ENCODE measurements at regions not wholly inside any gene's neighbourhood (a gene's known extent, or its start where the extent isn't known, plus 50 kb on each side); places are given as distances from the start of the nearest gene placed in this dataset.

GRCh38 chr2:18483896-18484295, 76.6 kb downstream of the RDH14 start:
- Histone ChIP-seq H3K27ac (no peak overlapping the region), H3K4me1 (replicated peaks in 1 of 2) (peaks cover 4% of the 10 kb centered on the region in 2 donors), H3K4me3 (no peak overlapping the region)
- 41 to 100% (median 68%) methylated on average over 1 to 3 of the region's 3 CpGs; no CpG with 5 or more reads in 3 of the 10 experiments for WGBS, 10 experiments
- in situ Hi-C loops (cut with MboI; ENCODE audit: low pct_unique_long_range_greater_than_20kb in 2 of 9, low sequenced_read_pairs in 9 of 9, unreplicated experiment in 9 of 9), result no loop called here
- peak in 1 of 8 experiments; percentile 31 for ATAC-seq (replicated peaks in 6 of 8)

GRCh38 chr2:18482666-18483065, 77.8 kb downstream of the RDH14 start:
- in situ Hi-C loops (cut with MboI; ENCODE audit: low pct_unique_long_range_greater_than_20kb in 2 of 9, low sequenced_read_pairs in 9 of 9, unreplicated experiment in 9 of 9), result no loop called here
- Histone ChIP-seq H3K4me3 (no peak overlapping the region), H3K27ac (no peak overlapping the region), H3K4me1 (replicated peaks in 1 of 2) (peaks cover 4% of the 10 kb centered on the region in 2 donors)
- no peak for ATAC-seq (replicated peaks in 6 of 8)

DNA sequence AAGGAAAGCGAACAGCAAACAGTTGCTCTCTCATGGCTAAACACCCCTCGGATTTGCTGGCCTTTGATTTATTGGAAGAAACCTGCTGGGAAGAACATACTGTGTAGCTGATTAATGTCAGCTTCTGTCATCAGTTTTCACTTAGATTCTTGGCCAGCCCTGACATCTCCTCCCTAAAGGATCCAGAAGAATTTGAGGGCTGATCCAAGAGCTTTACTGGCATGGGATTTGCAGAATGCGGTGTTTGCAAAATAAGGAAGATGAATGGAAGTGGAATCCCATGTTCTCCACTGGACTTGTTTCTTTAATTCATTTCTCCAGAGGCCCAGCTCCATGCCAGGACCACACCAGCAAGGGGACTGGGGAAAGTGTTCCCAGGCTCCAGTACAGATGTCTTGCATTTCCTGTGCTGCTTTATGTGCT, 80.5 kb downstream of the RDH14 start:
- in situ Hi-C loops (cut with MboI; ENCODE audit: low pct_unique_long_range_greater_than_20kb in 2 of 9, low sequenced_read_pairs in 9 of 9, unreplicated experiment in 9 of 9), result no loop called here
- Histone ChIP-seq H3K4me1 (replicated peaks in 1 of 2) (peaks cover 4% of the 10 kb centered on the region in 2 donors), H3K4me3 (no peak overlapping the region), H3K27ac (no peak overlapping the region)
- WGBS, 10 experiments, result 27 to 71% (median 64%) methylated on average over 1 to 3 of the region's 3 CpGs; no CpG with 5 or more reads in 3 of the 10 experiments
- peak in 5 of 8 experiments; percentile 12 to 68 (median 53) for ATAC-seq (replicated peaks in 6 of 8)

- WGBS, 10 experiments, result 60 to 100% (median 77%) methylated on average over 1 of the region's 1 CpG; no CpG with 5 or more reads in 3 of the 10 experiments
- in situ Hi-C loops (cut with MboI; ENCODE audit: low pct_unique_long_range_greater_than_20kb in 2 of 9, low sequenced_read_pairs in 9 of 9, unreplicated experiment in 9 of 9), result no loop called here
- no peak for ATAC-seq (replicated peaks in 6 of 8)
These were observed 83.2 kb downstream of the RDH14 start for GRCh38 chr2:18477293-18477692.

DNA sequence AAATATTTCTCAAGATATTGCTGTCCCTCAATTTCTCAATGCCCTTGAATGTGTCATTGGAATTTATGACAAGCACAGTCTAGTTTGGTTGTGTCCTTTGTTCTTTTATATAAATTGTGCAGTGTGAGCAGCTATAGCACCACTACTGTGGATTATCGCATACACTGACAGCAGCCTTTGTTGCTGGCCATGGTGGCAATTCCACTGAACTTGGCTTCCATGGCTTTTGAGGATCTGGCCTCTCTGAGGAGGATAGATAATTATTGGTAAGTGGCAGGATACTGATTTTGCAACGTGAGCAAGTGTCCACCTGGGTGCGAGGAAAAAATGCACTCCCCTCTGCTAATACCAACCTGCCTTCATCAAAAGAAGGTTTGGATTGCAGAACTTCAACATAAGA, 84.0 kb downstream of the RDH14 start:
- no peak for ATAC-seq (replicated peaks in 6 of 8)
- in situ Hi-C loops (cut with MboI; ENCODE audit: low pct_unique_long_range_greater_than_20kb in 2 of 9, low sequenced_read_pairs in 9 of 9, unreplicated experiment in 9 of 9), result no loop called here

More at GRCh38 chr2:18477293-18477692, 83.2 kb downstream of the RDH14 start:
- peaks cover 16 to 23% of the 10 kb centered on the region in 2 donors for H3K4me1 ChIP-seq (replicated peaks in 1 of 2)
- no peak overlapping the region for H3K4me3 ChIP-seq
- no peak overlapping the region for H3K27ac ChIP-seq

DNA sequence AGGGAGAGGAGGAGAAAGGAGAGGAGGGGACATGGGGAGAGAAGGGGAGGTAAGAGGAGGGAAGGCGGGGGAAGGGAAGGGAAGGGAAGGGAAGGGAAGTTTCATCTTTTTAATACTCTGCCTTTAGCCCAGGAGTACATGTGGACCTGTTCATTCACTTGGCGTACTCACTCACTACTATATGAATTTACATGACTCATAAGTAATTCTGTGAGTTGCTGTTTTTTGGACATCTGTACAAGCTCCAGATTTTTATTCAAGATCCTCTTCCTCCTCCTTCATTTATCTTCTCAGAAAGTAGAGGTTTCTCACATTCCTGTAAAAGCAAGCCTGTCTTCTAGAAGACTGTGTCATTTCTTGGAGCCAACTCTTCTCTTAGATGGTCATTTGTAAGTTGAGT, 84.6 kb downstream of the RDH14 start:
- H3K4me1 ChIP-seq (replicated peaks in 1 of 2), result peaks cover 16 to 23% of the 10 kb centered on the region in 2 donors
- H3K4me3 ChIP-seq, result no peak overlapping the region
- no peak overlapping the region for H3K27ac ChIP-seq
- 80 to 100% (median 100%) methylated on average over 1 of the region's 2 CpGs; no CpG with 5 or more reads in 7 of the 10 experiments for WGBS, 10 experiments
- in situ Hi-C loops (cut with MboI; ENCODE audit: low pct_unique_long_range_greater_than_20kb in 2 of 9, low sequenced_read_pairs in 9 of 9, unreplicated experiment in 9 of 9), result no loop called here
- no peak for ATAC-seq (replicated peaks in 6 of 8)

More for the DNA sequence above, 84.0 kb downstream of the RDH14 start:
- Histone ChIP-seq H3K27ac (no peak overlapping the region), H3K4me3 (no peak overlapping the region), H3K4me1 (replicated peaks in 1 of 2) (peaks cover 16 to 23% of the 10 kb centered on the region in 2 donors)
- 80 to 100% (median 91%) methylated on average over 1 to 3 of the region's 3 CpGs; no CpG with 5 or more reads in 2 of the 10 experiments for WGBS, 10 experiments

DNA sequence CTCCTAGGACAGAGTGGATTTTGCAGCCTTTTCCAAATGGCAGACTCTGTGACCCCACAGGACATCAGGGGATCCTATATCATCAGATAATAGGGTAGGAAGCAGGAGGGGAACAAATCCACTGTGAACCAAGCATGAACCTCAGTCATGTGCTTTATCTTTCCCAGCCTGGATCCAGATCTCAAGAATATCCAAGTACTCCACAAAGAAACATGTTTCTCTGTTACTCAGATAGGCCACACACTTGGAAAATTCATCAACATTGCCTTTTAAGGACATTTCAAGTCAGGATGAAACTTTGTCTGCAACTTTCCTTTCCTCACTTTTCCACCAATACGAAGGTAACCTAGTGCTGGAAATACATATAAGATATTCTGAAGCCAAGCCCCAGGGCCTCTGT, 85.8 kb downstream of the RDH14 start:
- in situ Hi-C loops (cut with MboI; ENCODE audit: low pct_unique_long_range_greater_than_20kb in 2 of 9, low sequenced_read_pairs in 9 of 9, unreplicated experiment in 9 of 9), result no loop called here
- Histone ChIP-seq H3K4me1 (replicated peaks in 1 of 2) (peaks cover 16 to 23% of the 10 kb centered on the region in 2 donors), H3K4me3 (no peak overlapping the region), H3K27ac (no peak overlapping the region)
- no peak for ATAC-seq (replicated peaks in 6 of 8)
- 64 to 100% (median 80%) methylated on average over 1 of the region's 1 CpG; no CpG with 5 or more reads in 2 of the 10 experiments for WGBS, 10 experiments

GRCh38 chr2:18473241-18474181, 86.9 kb downstream of the RDH14 start:
- no peak overlapping the region for H3K4me3 ChIP-seq
- no peak overlapping the region for H3K27ac ChIP-seq
- in situ Hi-C loops (cut with MboI; ENCODE audit: low pct_unique_long_range_greater_than_20kb in 2 of 9, low sequenced_read_pairs in 9 of 9, unreplicated experiment in 9 of 9), result no loop called here
- peaks cover 12 to 18% of the 10 kb centered on the region in 2 donors for H3K4me1 ChIP-seq (replicated peaks in 1 of 2)
- ATAC-seq (replicated peaks in 6 of 8), result peak in 6 of 8 experiments; percentile 33 to 87 (median 55)
- WGBS, 10 experiments, result 0 to 63% (median 47%) methylated on average over 1 to 7 of the region's 9 CpGs; no CpG with 5 or more reads in 1 of the 10 experiments

- in situ Hi-C loops (cut with MboI; ENCODE audit: low pct_unique_long_range_greater_than_20kb in 2 of 9, low sequenced_read_pairs in 9 of 9, unreplicated experiment in 9 of 9), result no loop called here
- 63 to 100% (median 84%) methylated on average over 1 to 5 of the region's 5 CpGs for WGBS, 10 experiments
- H3K4me1 ChIP-seq (replicated peaks in 1 of 2), result peaks cover 3% of the 10 kb centered on the region in 2 donors
- H3K27ac ChIP-seq, result no peak overlapping the region
- H3K4me3 ChIP-seq, result no peak overlapping the region
- ATAC-seq (replicated peaks in 6 of 8), result peak in 3 of 8 experiments; percentile 51 to 65 (median 52)
These were observed 92.6 kb downstream of the RDH14 start for GRCh38 chr2:18467749-18468360.

- no peak for ATAC-seq (replicated peaks in 6 of 8)
- no peaks in the 10 kb centered on the region for H3K4me1 ChIP-seq (replicated peaks in 1 of 2)
- H3K4me3 ChIP-seq, result no peak overlapping the region
- in situ Hi-C loops (cut with MboI; ENCODE audit: low pct_unique_long_range_greater_than_20kb in 2 of 9, low sequenced_read_pairs in 9 of 9, unreplicated experiment in 9 of 9), result no loop called here
- WGBS, 10 experiments, result 22 to 97% (median 93%) methylated on average over 2 to 3 of the region's 3 CpGs; no CpG with 5 or more reads in 1 of the 10 experiments
- no peak overlapping the region for H3K27ac ChIP-seq
These were observed 94.5 kb downstream of the RDH14 start for GRCh38 chr2:18465979-18466378.

DNA sequence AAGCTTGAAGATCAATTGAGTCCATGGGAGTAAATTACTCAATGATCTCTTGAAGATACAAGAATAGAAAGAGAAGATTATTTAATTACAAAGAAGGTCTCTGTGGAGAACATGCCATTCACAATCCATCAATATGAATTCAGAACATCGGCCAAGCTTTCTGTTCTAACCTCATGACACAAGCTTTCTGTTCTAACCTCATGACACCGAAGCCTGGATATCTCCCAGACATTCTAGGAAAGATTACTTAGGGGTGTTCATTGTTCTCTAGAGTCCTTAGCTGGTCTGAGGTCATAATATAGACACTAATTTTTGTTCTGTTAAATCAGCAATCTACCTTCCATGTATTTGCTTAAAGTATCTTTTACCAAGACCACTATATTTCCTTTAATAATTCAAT, 95.5 kb downstream of the RDH14 start:
- WGBS, 10 experiments, result 45 to 100% (median 80%) methylated on average over 1 to 2 of the region's 2 CpGs; no CpG with 5 or more reads in 2 of the 10 experiments
- in situ Hi-C loops (cut with MboI; ENCODE audit: low pct_unique_long_range_greater_than_20kb in 2 of 9, low sequenced_read_pairs in 9 of 9, unreplicated experiment in 9 of 9), result no loop called here

GRCh38 chr2:18456026-18456425, 104.4 kb downstream of the RDH14 start:
- H3K4me3 ChIP-seq, result no peak overlapping the region
- peak in 3 of 8 experiments; percentile 22 to 46 (median 26) for ATAC-seq (replicated peaks in 6 of 8)
- peak overlapping the region in 1 of 2 donors; percentile 30 for H3K27ac ChIP-seq
- H3K4me1 ChIP-seq (replicated peaks in 1 of 2), result peaks cover 17 to 18% of the 10 kb centered on the region in 2 donors
- in situ Hi-C loops (cut with MboI; ENCODE audit: low pct_unique_long_range_greater_than_20kb in 2 of 9, low sequenced_read_pairs in 9 of 9, unreplicated experiment in 9 of 9), result no loop called here
- WGBS, 10 experiments, result 0 to 23% (median 9%) methylated on average over 1 to 2 of the region's 2 CpGs; no CpG with 5 or more reads in 2 of the 10 experiments

More for the DNA sequence above, 95.5 kb downstream of the RDH14 start:
- no peak for ATAC-seq (replicated peaks in 6 of 8)
- Histone ChIP-seq H3K27ac (no peak overlapping the region), H3K4me1 (replicated peaks in 1 of 2) (no peaks in the 10 kb centered on the region), H3K4me3 (no peak overlapping the region)
